Vagina (tissue), 2 donors: ENCODE measurements at regions not wholly inside any gene's neighbourhood (a gene's known extent, or its start where the extent isn't known, plus 50 kb on each side); places are given as distances from the start of the nearest gene placed in this dataset.

Experiments used
- DNase-seq, 2 donors: peaks; one replicate each; pipeline ENCODE4 v3.0.0-alpha.2; 2017; ENCODE audit errors: extremely low spot score in 2 of 2
- H3K27ac ChIP-seq: fragments of 200-600 bp; sonication (generic); one replicate; pipeline ENCODE4 v1.5.1; 2019
- H3K27me3 ChIP-seq: fragments of 200-600 bp; sonication (generic); one replicate; pipeline ENCODE4 v1.5.1; 2019
- H3K36me3 ChIP-seq, 2 donors: fragments of 200-600 bp; sonication (generic); one replicate each; pipeline ENCODE4 v1.5.1; 2017 to 2019
- H3K4me1 ChIP-seq: fragments of 200-600 bp; sonication (generic); one replicate; pipeline ENCODE4 v1.5.1; 2019
- H3K4me3 ChIP-seq, 2 donors: fragments of 200-600 bp; sonication (generic); 1 replicate in 1 of 2; 2 replicates in 1 of 2; pipeline ENCODE4 v1.5.1; 2016 to 2019
- H3K9me3 ChIP-seq: fragments of 200-600 bp; sonication (generic); one replicate; pipeline ENCODE4 v1.5.1; 2019
- POLR2A ChIP-seq, 2 donors: fragments of 450-650 bp; IDR thresholded peaks; one replicate each; pipeline ENCODE4 v1.6.1; 2017; ENCODE audit warnings: antibody characterized with exemption in 2 of 2, mild to moderate bottlenecking in 2 of 2, moderate library complexity in 2 of 2
- POLR2AphosphoS5 ChIP-seq, 2 donors: sonication (generic); formaldehyde crosslinking; IDR thresholded peaks; one replicate each; pipeline ENCODE4 v1.9.0; 2017; ENCODE audit warnings: antibody characterized with exemption in 2 of 2, mild to moderate bottlenecking in 2 of 2, low read depth in 1 of 2; ENCODE audit not compliant: insufficient read depth in 1 of 2
- intact Hi-C: fragments of 100-400 bp; cut with DNase I; formaldehyde crosslinking; loops from one replicate; pipeline ENCODE4 v1.15.1; 2023
- TF ChIP-seq, protein P1 (sequence below), 3 experiments: fragments of 450-650 bp in 2 of 3; fragments of 200-600 bp in 1 of 3; sonication (generic) in 1 of 3; IDR thresholded peaks; one replicate each; pipeline ENCODE4 v1.5.1; 2017 to 2019; ENCODE audit warnings: antibody characterized with exemption in 3 of 3, mild to moderate bottlenecking in 2 of 3, moderate library complexity in 2 of 3

DNA sequence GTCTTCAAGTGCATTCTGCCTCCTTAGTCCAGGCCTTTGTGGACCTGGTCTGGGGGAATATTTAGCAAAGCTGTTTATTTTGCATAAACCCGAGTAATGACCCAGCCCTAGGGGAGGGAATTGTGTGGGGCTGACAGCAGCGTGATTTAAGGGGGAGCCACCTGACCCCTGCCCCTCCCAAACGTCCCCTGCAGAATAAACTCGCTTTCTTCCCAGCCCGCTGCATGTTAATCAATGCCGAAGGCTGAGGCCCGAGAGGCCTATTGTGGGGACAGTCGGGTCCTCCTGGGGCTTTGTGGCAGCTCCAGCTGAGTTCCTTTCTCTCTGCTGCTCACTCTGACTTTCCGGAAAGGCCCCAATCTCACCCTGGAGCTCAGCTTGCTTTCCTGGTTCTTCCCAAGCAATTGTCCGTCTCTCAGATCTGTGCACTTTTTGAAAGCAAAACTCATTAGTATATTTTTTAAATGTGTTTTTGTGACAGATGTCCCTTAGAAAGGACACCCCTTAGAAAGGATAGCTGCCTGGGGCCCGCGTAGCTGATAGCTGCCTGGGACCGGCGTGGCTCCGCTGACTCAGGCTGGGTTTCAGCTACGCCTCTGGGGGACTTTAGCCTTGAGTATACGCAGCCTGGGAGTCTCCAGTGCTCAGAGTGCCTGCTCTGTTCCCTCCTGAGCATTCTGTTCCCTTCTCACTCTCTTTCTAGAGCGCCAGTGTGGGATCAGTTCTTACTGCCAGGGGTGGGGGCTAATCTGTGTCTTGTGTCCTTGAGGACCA is 158.3 kb downstream of the GLI2 start:
- intact Hi-C loops = no loop called here
- no peaks in the 10 kb centered on the region for H3K27me3 ChIP-seq
- no peak overlapping the region for H3K4me3 ChIP-seq
- no peak overlapping the region for H3K27ac ChIP-seq
- no peaks in the 10 kb centered on the region for H3K9me3 ChIP-seq
- DNase-seq = no peak
- no peak for TF ChIP-seq POLR2AphosphoS5 (IDR thresholded peaks at IDR 0.05; ENCODE audit: insufficient read depth in 1 of 2, low read depth in 1 of 2)
- TF ChIP-seq, protein P1, sequence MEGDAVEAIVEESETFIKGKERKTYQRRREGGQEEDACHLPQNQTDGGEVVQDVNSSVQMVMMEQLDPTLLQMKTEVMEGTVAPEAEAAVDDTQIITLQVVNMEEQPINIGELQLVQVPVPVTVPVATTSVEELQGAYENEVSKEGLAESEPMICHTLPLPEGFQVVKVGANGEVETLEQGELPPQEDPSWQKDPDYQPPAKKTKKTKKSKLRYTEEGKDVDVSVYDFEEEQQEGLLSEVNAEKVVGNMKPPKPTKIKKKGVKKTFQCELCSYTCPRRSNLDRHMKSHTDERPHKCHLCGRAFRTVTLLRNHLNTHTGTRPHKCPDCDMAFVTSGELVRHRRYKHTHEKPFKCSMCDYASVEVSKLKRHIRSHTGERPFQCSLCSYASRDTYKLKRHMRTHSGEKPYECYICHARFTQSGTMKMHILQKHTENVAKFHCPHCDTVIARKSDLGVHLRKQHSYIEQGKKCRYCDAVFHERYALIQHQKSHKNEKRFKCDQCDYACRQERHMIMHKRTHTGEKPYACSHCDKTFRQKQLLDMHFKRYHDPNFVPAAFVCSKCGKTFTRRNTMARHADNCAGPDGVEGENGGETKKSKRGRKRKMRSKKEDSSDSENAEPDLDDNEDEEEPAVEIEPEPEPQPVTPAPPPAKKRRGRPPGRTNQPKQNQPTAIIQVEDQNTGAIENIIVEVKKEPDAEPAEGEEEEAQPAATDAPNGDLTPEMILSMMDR (IDR thresholded peaks at IDR 0.05) = no peak
- TF ChIP-seq POLR2A (IDR thresholded peaks at IDR 0.05) = no peak
- no peaks in the 10 kb centered on the region for H3K4me1 ChIP-seq
- H3K36me3 ChIP-seq = no peaks in the 10 kb centered on the region

DNA sequence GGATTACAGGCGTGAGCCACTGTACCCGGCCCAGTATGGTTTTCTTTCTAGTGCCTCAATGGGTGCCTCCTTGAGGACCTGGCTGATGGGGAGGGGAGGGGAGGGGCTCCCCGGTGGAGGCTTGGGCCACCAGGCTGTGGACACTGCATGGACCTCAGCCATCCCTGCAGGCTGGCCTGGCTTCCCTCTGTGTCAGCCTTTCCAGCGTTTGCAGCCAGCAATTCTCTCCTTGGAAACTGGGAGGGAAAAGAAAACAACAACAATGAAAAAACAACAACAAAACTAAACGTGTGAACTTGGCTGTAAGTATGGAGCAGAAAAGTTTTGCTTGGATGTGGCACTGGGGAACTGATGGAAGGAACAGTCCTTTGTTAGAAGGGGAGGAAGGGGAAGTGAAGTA is 159.3 kb downstream of the GLI2 start:
- no peak for DNase-seq
- Histone ChIP-seq H3K27me3 (no peaks in the 10 kb centered on the region), H3K9me3 (no peaks in the 10 kb centered on the region), H3K4me1 (no peaks in the 10 kb centered on the region), H3K4me3 (no peak overlapping the region), H3K27ac (no peak overlapping the region), H3K36me3 (no peaks in the 10 kb centered on the region)
- intact Hi-C loops = no loop called here
- TF ChIP-seq POLR2A (IDR thresholded peaks at IDR 0.05) = no peak
- TF ChIP-seq, protein P1 (IDR thresholded peaks at IDR 0.05) = no peak
- TF ChIP-seq POLR2AphosphoS5 (IDR thresholded peaks at IDR 0.05; ENCODE audit: insufficient read depth in 1 of 2, low read depth in 1 of 2) = no peak

DNA sequence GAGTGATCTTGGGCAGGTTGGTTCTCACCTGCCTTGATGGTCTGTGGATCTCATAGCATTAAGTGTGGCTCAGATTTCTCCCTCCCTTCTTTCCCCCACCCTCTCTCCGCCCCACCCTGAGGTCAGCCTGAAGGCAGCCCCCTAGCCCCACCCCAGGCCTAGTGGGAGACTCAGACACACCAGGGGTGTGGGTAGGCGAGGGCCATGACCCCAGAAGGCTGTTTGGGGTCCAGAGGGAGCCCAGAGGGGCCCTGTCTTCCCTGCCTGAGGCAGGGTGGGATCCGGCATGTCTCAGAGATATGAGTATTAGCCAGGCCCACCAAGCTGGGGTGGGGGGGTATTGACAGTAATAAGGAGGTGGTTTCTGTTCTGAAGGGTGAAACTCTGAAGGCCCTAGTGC is 160.5 kb downstream of the GLI2 start:
- Histone ChIP-seq H3K36me3 (no peaks in the 10 kb centered on the region), H3K4me3 (no peak overlapping the region), H3K27me3 (no peaks in the 10 kb centered on the region), H3K9me3 (no peaks in the 10 kb centered on the region), H3K4me1 (no peaks in the 10 kb centered on the region), H3K27ac (no peak overlapping the region)
- DNase-seq = no peak
- intact Hi-C loops = no loop called here
- TF ChIP-seq POLR2AphosphoS5 (IDR thresholded peaks at IDR 0.05; ENCODE audit: insufficient read depth in 1 of 2, low read depth in 1 of 2) (no peak), POLR2A (IDR thresholded peaks at IDR 0.05) (no peak)
- TF ChIP-seq, protein P1 (IDR thresholded peaks at IDR 0.05) = no peak

DNA sequence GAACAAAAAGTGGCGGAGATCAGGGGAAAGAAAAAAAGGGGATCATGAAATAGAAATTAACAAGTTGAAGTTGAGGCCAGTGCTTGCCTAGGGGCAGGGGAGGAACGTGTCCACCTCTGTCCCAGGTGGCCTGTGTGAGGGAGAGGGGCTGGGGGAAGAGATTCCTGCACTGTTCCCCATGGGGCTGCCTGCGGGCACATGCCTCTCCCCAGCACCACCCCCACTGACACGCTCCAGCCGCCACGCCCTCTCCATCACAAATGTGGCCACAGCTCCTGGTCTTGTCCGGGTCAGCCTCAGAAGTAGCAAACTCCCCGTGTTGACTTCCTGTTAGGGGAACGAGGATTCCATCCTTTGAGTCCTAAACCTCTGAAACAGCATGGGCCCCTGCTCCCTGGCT is 161.2 kb downstream of the GLI2 start:
- TF ChIP-seq POLR2AphosphoS5 (IDR thresholded peaks at IDR 0.05; ENCODE audit: insufficient read depth in 1 of 2, low read depth in 1 of 2) (no peak), POLR2A (IDR thresholded peaks at IDR 0.05) (no peak)
- TF ChIP-seq, protein P1 (IDR thresholded peaks at IDR 0.05) = no peak

DNA sequence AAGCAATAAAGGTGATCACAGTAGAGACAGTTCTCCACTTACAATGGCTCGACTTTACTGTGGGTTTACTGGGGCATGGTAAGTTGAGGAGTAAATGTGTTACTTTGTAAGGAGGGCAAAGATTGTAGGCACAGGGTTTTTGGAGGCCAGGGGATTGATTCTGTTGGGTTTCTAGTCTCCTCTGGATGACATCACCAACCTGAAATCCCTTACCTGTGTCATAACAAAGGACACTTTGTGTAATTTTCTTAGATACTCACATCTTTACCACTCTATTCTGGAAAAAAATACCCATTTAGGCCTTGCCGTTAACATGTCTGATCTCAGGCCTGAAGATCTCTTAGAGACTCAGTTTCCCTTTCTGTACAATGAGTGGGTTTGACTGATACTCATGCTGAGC is 161.7 kb downstream of the GLI2 start:
- Histone ChIP-seq H3K36me3 (no peaks in the 10 kb centered on the region), H3K4me3 (no peak overlapping the region), H3K9me3 (no peaks in the 10 kb centered on the region), H3K4me1 (no peaks in the 10 kb centered on the region), H3K27ac (no peak overlapping the region), H3K27me3 (no peaks in the 10 kb centered on the region)
- DNase-seq = no peak
- no peak for TF ChIP-seq POLR2A (IDR thresholded peaks at IDR 0.05)
- TF ChIP-seq, protein P1 (IDR thresholded peaks at IDR 0.05) = no peak
- no peak for TF ChIP-seq POLR2AphosphoS5 (IDR thresholded peaks at IDR 0.05; ENCODE audit: insufficient read depth in 1 of 2, low read depth in 1 of 2)
- intact Hi-C loops = no loop called here

More for the DNA sequence above, 161.2 kb downstream of the GLI2 start:
- no peak for DNase-seq
- H3K9me3 ChIP-seq = no peaks in the 10 kb centered on the region
- intact Hi-C loops = no loop called here
- H3K27me3 ChIP-seq = no peaks in the 10 kb centered on the region
- H3K4me3 ChIP-seq = no peak overlapping the region
- H3K36me3 ChIP-seq = no peaks in the 10 kb centered on the region
- no peaks in the 10 kb centered on the region for H3K4me1 ChIP-seq
- H3K27ac ChIP-seq = no peak overlapping the region
